HFF-Myc (cell line): ENCODE measurements at regions not wholly inside any gene's neighbourhood (a gene's known extent, or its start where the extent isn't known, plus 50 kb on each side); places are given as distances from the start of the nearest gene placed in this dataset.

ENCODE experiments used
- DNase-seq: peaks from one replicate; pipeline ENCODE4 v3.0.0-alpha.2; 2011; ENCODE audit warnings: low read depth; ENCODE audit errors: extremely low read depth
- H3K4me3 ChIP-seq: replicated peaks from 2 replicates; pipeline ENCODE4 v1.5.1; 2011; ENCODE audit warnings: low read depth, mild to moderate bottlenecking, control low read depth, low read length
- TF ChIP-seq, protein P1 (sequence below): IDR thresholded peaks from 2 replicates; pipeline ENCODE4 v1.5.1; 2012; ENCODE audit warnings: mild to moderate bottlenecking, low read depth, low read length, control low read depth; ENCODE audit errors: missing control alignments

DNA sequence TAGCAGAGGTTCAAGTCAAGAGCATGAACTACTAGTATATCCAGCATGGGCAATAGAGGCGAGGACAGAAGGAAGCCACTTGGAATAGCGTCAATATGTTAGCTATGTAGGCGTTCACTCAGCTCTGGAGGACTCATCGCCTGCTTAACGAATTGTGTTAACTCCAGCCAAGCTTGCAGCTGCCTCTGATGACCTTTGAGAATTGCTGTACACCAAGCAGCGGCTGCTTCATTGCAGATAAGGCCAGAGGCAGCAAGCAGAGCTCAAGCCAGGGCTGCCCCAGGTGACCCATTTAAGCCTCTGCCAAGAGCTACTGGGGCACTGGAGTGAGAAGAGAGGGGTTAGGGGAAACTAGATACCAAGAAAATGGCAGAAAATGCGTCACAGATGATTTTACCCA lies 160.2 kb upstream of the IGFBP7 start:
- DNase-seq, result no peak
- TF ChIP-seq, protein P1, sequence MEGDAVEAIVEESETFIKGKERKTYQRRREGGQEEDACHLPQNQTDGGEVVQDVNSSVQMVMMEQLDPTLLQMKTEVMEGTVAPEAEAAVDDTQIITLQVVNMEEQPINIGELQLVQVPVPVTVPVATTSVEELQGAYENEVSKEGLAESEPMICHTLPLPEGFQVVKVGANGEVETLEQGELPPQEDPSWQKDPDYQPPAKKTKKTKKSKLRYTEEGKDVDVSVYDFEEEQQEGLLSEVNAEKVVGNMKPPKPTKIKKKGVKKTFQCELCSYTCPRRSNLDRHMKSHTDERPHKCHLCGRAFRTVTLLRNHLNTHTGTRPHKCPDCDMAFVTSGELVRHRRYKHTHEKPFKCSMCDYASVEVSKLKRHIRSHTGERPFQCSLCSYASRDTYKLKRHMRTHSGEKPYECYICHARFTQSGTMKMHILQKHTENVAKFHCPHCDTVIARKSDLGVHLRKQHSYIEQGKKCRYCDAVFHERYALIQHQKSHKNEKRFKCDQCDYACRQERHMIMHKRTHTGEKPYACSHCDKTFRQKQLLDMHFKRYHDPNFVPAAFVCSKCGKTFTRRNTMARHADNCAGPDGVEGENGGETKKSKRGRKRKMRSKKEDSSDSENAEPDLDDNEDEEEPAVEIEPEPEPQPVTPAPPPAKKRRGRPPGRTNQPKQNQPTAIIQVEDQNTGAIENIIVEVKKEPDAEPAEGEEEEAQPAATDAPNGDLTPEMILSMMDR, result no peak
- H3K4me3 ChIP-seq, result no peak overlapping the region

DNA sequence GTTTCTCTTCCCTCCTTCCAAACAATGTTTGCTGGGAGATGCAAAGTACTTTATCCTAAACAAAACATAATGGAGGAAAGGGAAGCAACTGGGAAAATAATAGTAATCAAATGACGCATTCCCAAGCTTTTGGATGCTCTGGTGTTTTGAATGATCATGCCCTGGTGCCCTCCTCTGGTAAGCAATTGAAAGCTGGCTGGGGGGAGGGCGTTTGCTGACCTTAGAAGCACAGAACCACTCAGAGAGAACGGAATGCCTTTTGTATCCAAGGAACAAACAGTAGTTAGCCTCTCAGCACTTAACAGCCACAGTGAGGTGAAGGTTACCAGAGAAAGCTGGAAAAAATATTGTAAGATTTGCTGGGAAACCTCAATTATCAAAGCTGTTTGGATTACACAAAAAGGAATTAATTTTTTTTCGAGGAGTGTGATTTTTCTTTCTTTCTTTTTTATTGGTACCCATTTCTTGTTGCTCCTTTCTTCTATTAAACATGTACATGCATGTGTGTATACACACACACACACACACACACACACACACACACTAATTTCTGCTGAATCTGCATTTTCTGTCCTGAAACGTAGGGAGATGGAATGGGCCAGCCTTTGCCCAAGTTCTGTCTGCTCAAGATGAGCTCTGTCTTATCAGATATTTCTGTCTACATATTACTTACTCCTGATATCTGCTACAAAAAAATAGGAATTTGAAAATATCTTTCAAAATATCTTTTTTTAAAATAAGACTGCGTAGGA lies 155.8 kb upstream of the IGFBP7 start:
- TF ChIP-seq, protein P1, result no peak
- DNase-seq, result no peak

DNA sequence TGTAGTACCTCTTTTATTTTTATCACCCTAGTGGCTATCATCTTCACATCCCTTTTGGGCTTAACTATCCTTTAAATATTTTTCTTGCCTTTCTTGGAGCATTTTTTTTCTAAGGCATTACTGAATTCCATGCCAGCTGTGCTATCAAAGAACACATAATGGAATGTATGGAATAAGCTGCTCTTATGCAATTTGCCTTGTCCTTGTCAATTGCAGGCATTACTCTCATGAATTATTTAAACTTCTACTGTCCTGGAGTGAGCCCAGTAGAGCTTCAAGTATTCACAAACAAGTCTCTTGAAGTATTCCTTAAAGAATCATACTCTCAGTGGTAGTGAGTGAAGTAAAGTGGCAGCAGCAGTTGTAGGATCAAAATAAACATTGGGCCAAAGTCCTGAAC lies 144.6 kb upstream of the IGFBP7 start:
- TF ChIP-seq, protein P1, result no peak

More for the DNA sequence above, 155.8 kb upstream of the IGFBP7 start:
- no peak overlapping the region for H3K4me3 ChIP-seq

DNA sequence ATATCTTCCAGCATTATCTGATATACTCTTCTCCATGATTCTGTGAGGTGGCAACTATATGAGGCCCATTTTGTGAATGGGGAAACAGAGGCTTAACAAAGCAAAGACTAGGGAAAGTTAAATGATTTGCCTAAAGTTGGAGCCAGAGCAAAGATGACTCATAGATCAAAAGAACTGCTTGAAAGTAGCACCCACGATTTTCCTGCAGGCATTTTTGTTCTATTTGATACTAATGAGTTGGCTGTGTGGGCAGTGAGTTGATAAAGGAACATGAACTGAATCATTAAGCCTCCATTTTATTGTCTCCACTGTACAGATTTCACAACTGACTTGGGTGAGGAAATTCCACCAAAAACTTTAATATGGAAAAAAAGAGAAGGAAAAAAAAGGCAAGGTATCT lies 138.9 kb upstream of the IGFBP7 start:
- H3K4me3 ChIP-seq, result no peak overlapping the region
- DNase-seq, result no peak
- TF ChIP-seq, protein P1, result no peak

More for the DNA sequence above, 144.6 kb upstream of the IGFBP7 start:
- H3K4me3 ChIP-seq, result no peak overlapping the region
- DNase-seq, result no peak

DNA sequence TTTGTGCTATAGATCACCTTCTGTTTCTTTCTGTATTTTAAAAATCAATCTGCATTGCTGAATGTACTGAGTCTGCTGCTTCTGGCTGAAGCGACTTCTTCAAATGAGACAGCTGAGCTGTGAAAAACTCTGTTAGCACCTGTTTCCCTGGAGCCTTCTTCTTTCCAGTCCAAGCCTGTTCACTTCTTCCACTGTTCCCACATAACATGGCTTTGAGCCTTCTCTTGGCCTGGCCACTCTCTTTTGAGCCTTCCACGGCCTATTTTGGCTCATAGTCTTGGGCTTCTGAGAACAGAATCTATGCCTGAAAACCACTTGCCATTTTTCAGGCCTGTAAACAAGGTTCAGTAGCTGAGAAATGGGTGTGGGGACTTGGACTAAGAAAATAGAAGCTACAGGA lies 132.9 kb upstream of the IGFBP7 start:
- TF ChIP-seq, protein P1, result no peak
- no peak overlapping the region for H3K4me3 ChIP-seq
- DNase-seq, result no peak

DNA sequence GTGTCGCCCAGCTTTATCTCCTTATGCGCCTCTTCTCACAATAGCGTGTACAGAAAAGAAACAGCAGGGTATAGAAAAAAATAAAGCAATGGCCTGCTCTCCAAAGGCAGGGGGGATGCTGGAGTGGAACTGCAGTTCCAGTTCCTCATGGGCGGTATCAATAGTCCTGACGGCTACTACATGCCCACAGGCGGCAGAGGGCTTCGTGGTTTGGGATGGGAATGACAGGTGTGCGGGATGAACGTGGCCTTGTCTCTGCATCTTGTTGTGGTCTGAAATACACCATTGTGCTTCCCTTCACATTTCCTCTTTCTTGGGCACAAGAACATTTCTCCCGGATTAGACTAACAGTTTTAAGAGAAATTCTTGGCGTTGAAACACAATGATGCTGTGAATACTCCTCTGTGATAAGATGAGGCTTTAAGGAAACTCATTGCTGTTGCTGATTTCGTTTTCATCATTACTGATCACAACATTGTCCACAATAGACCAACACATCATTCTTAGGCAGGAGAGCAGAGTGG lies 124.1 kb upstream of the IGFBP7 start:
- TF ChIP-seq, protein P1, result no peak
- no peak for DNase-seq
- H3K4me3 ChIP-seq, result no peak overlapping the region
